HL-60/S4 (cell line): ENCODE measurements at regions not wholly inside any gene's neighbourhood (a gene's known extent, or its start where the extent isn't known, plus 50 kb on each side); places are given as distances from the start of the nearest gene placed in this dataset.

Experiments used
- in situ Hi-C: fragments of 300-500 bp; cut with MboI; formaldehyde crosslinking; loops from 2 replicates; pipeline ENCODE4 v1.14.3; 2022; ENCODE audit warnings: low sequenced_read_pairs

- in situ Hi-C loops = no loop called here
Measured at GRCh38 chrX:39736216-39737211, 361.2 kb downstream of the BCOR start.

GRCh38 chrX:39739585-39739984 is 358.2 kb downstream of the BCOR start:
- in situ Hi-C loops = no loop called here

GRCh38 chrX:39740078-39740477 is 357.7 kb downstream of the BCOR start:
- in situ Hi-C loops = no loop called here

GRCh38 chrX:39741904-39742303 is 355.9 kb downstream of the BCOR start:
- in situ Hi-C loops = no loop called here

- in situ Hi-C loops = no loop called here
Measured at GRCh38 chrX:39745818-39746217, 351.9 kb downstream of the BCOR start.

GRCh38 chrX:39749135-39749534 is 348.6 kb downstream of the BCOR start:
- in situ Hi-C loops = no loop called here

- in situ Hi-C loops = no loop called here
Measured at GRCh38 chrX:39749728-39750127, 348.0 kb downstream of the BCOR start.

- in situ Hi-C loops = no loop called here
Measured at GRCh38 chrX:39750256-39750790, 347.4 kb downstream of the BCOR start.

- in situ Hi-C loops = no loop called here
Measured at GRCh38 chrX:39750848-39751247, 346.9 kb downstream of the BCOR start.

GRCh38 chrX:39752815-39753214 is 344.9 kb downstream of the BCOR start:
- in situ Hi-C loops = no loop called here

GRCh38 chrX:39753293-39753996 is 344.3 kb downstream of the BCOR start:
- in situ Hi-C loops = no loop called here

GRCh38 chrX:39755143-39756032 is 342.4 kb downstream of the BCOR start:
- in situ Hi-C loops = no loop called here

- in situ Hi-C loops = no loop called here
Measured at GRCh38 chrX:39756086-39756883, 341.5 kb downstream of the BCOR start.

GRCh38 chrX:39757971-39758370 is 339.8 kb downstream of the BCOR start:
- in situ Hi-C loops = no loop called here

- in situ Hi-C loops = no loop called here
Measured at GRCh38 chrX:39758791-39759525, 338.8 kb downstream of the BCOR start.

GRCh38 chrX:39759526-39760224 is 338.1 kb downstream of the BCOR start:
- in situ Hi-C loops = no loop called here

GRCh38 chrX:39760930-39761329 is 336.8 kb downstream of the BCOR start:
- in situ Hi-C loops = no loop called here

GRCh38 chrX:39762266-39762841 is 335.4 kb downstream of the BCOR start:
- in situ Hi-C loops = no loop called here
